Stimulated activated memory B cell treated with anti-CD40 and anti-IgM and Interleukin-4, amounts not matched to agents 10 μg/mL and 1 μg/mL and 100 μg/mL, for 72 hours (primary cell): ENCODE measurements at regions not wholly inside any gene's neighbourhood (a gene's known extent, or its start where the extent isn't known, plus 50 kb on each side); places are given as distances from the start of the nearest gene placed in this dataset.
"Not testable (repeated sequence)": the region's sequence is repeated elsewhere in the genome, so short reads cannot be mapped to it uniquely, and the experiment has no call there.

Source experiments
- ATAC-seq: fragments of 150-1000 bp; cut with Tn5 transposase; 2 replicates; pipeline ENCODE4 v1.10.0; 2021
- H3K27ac Mint-ChIP-seq: one replicate; pipeline ENCODE4 v1.8.0; 2022; ENCODE audit warnings: mild to moderate bottlenecking, mixed read lengths
- H3K27me3 Mint-ChIP-seq: one replicate; pipeline ENCODE4 v1.8.0; 2022; ENCODE audit warnings: mixed read lengths
- H3K36me3 Mint-ChIP-seq: one replicate; pipeline ENCODE4 v1.8.0; 2022; ENCODE audit warnings: mixed read lengths
- H3K4me1 Mint-ChIP-seq: one replicate; pipeline ENCODE4 v1.8.0; 2022; ENCODE audit warnings: mixed read lengths
- H3K4me3 Mint-ChIP-seq: one replicate; pipeline ENCODE4 v1.8.0; 2022; ENCODE audit warnings: mild to moderate bottlenecking, moderate library complexity, mixed read lengths
- H3K9me3 Mint-ChIP-seq: one replicate; pipeline ENCODE4 v1.8.0; 2022; ENCODE audit warnings: mixed read lengths

GRCh38 chr6:75031102-75031501, 174.8 kb downstream of the COL12A1 start:
- H3K27ac Mint-ChIP-seq, H3K36me3 Mint-ChIP-seq, ATAC-seq, H3K4me1 Mint-ChIP-seq, H3K27me3 Mint-ChIP-seq, H3K4me3 Mint-ChIP-seq, H3K9me3 Mint-ChIP-seq: not testable (repeated sequence)

DNA sequence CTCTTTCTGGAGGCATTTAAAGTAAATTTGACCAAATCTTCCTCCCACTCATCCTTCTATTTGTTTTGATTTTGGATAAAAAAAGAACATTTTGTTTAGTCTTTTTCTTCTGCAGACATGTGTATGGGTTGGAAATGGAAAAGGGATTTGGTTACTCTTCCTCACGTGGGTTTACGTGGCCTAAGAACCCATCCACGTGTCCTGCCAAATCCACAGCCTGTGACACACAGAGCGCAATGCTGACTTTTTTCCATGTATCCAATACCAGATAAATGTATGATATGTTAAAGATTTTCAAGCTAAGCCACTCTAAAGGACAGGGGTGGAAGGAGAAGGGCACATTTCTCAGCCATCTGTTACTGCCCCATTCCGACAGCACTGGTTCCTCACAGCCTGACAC, 176.5 kb downstream of the COL12A1 start:
- Mint-ChIP-seq H3K9me3 (peaks cover 4% of the 10 kb centered on the region), H3K27me3 (no peaks in the 10 kb centered on the region), H3K27ac (no peak overlapping the region), H3K36me3 (no peaks in the 10 kb centered on the region), H3K4me3 (no peak overlapping the region), H3K4me1 (no peaks in the 10 kb centered on the region)
- ATAC-seq = no peak

- ATAC-seq = no peak
- no peak overlapping the region for H3K27ac Mint-ChIP-seq
- no peaks in the 10 kb centered on the region for H3K9me3 Mint-ChIP-seq
- no peak overlapping the region for H3K4me3 Mint-ChIP-seq
- H3K27me3 Mint-ChIP-seq = no peaks in the 10 kb centered on the region
- H3K36me3 Mint-ChIP-seq = no peaks in the 10 kb centered on the region
- H3K4me1 Mint-ChIP-seq = no peaks in the 10 kb centered on the region
These were observed 180.5 kb downstream of the COL12A1 start for GRCh38 chr6:75025371-75025770.

DNA sequence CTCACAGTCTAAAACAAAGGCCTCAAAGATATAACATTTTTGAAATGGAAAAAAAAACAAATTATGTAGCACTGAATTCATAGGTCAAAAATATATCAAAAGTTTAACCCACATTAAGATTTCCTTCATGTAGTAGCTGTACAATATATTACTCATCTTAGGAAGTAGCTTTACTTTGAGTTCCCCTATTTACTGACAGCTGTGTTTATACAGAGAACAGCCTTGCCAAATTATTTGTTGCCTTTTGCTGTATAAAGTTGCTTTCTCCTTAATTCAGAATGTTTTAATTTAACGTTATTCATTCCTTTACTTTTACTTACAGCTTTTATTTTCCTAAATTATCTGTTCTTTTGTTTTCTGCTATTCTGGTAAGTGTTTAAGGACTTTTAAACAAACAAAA, 181.0 kb downstream of the COL12A1 start:
- H3K9me3 Mint-ChIP-seq = no peaks in the 10 kb centered on the region
- no peak overlapping the region for H3K27ac Mint-ChIP-seq
- no peaks in the 10 kb centered on the region for H3K27me3 Mint-ChIP-seq
- no peaks in the 10 kb centered on the region for H3K36me3 Mint-ChIP-seq
- no peak for ATAC-seq
- no peaks in the 10 kb centered on the region for H3K4me1 Mint-ChIP-seq
- H3K4me3 Mint-ChIP-seq = no peak overlapping the region

DNA sequence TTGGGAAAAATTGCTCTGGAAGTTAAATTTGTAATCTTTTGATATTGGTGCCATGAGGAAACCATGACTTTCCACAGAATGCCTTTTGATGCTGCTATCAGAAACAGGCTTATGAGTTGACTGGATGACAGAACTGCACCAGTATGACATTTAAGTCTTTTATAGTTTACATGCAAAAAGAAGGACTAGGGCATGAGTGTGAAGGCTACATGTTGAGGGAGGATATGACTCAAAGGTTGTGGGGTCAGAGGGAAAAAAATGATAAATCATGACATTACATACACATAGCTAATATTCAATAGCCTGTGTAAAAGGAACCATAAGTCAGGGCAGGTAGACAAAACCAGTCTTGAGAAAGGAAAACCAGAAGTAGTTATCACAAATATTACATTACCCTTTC, 182.2 kb downstream of the COL12A1 start:
- Mint-ChIP-seq H3K4me3 (no peak overlapping the region), H3K36me3 (no peaks in the 10 kb centered on the region), H3K9me3 (peaks cover 3% of the 10 kb centered on the region), H3K27ac (no peak overlapping the region), H3K4me1 (no peaks in the 10 kb centered on the region), H3K27me3 (no peaks in the 10 kb centered on the region)
- no peak for ATAC-seq

- no peak for ATAC-seq
- Mint-ChIP-seq H3K36me3 (no peaks in the 10 kb centered on the region), H3K4me3 (no peak overlapping the region), H3K27ac (no peak overlapping the region), H3K27me3 (no peaks in the 10 kb centered on the region), H3K4me1 (no peaks in the 10 kb centered on the region), H3K9me3 (peaks cover 5% of the 10 kb centered on the region)
These were observed 184.9 kb downstream of the COL12A1 start for GRCh38 chr6:75020971-75021370.

- Mint-ChIP-seq H3K4me3 (no peak overlapping the region), H3K4me1 (no peaks in the 10 kb centered on the region), H3K9me3 (peaks cover 5% of the 10 kb centered on the region), H3K27me3 (no peaks in the 10 kb centered on the region), H3K27ac (no peak overlapping the region), H3K36me3 (no peaks in the 10 kb centered on the region)
- ATAC-seq = no peak
These were observed 185.5 kb downstream of the COL12A1 start for GRCh38 chr6:75020376-75020775.

DNA sequence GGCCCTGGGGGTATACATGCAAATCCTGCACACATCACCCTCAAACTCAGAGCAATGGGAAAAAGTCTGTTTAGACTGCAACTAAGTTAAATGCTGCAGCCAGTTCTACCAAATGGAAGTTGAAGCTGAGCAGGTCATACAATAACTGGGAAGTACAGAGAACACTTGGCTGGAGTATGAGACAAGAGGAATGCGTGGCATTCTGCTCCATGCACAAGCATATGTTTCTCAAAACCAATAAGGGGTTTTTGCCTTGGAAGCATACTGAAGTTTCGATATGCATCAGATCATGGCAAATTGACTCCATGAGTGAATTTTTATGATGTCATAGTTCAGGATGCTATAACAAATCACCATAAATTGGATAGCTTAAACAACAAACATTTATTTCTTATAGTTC, 193.8 kb downstream of the COL12A1 start:
- no peaks in the 10 kb centered on the region for H3K27me3 Mint-ChIP-seq
- peaks cover 15% of the 10 kb centered on the region for H3K9me3 Mint-ChIP-seq
- H3K4me1 Mint-ChIP-seq = no peaks in the 10 kb centered on the region
- ATAC-seq = no peak
- H3K36me3 Mint-ChIP-seq = no peaks in the 10 kb centered on the region
- no peak overlapping the region for H3K27ac Mint-ChIP-seq
- H3K4me3 Mint-ChIP-seq = no peak overlapping the region

DNA sequence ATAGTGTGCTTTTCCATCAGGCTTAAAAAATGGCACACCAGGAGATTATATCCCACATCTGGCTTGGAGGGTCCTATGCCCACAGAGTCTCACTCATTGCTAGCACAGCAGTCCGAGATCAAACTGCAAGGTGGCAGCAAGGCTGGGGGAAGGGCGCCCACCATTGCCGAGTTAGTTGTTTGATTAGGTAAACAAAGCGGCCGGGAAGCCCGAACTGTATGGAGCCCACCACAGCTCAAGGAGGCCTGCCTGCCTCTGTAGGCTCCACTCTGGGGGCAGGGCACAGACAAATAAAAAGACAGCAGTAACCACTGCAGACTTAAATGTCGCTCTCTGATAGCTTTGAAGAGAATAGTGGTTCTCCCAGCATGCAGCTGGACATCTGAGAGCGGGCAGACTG, 201.9 kb downstream of the COL12A1 start:
- not testable (repeated sequence) for H3K4me1 Mint-ChIP-seq, ATAC-seq, H3K4me3 Mint-ChIP-seq, H3K36me3 Mint-ChIP-seq, H3K27ac Mint-ChIP-seq, H3K27me3 Mint-ChIP-seq
- peaks cover 17% of the 10 kb centered on the region for H3K9me3 Mint-ChIP-seq

- H3K4me1 Mint-ChIP-seq = no peaks in the 10 kb centered on the region
- no peak for ATAC-seq
- H3K4me3 Mint-ChIP-seq = no peak overlapping the region
- peaks cover 9% of the 10 kb centered on the region for H3K9me3 Mint-ChIP-seq
- H3K36me3 Mint-ChIP-seq = no peaks in the 10 kb centered on the region
- no peaks in the 10 kb centered on the region for H3K27me3 Mint-ChIP-seq
- no peak overlapping the region for H3K27ac Mint-ChIP-seq
These were observed 208.2 kb downstream of the COL12A1 start for GRCh38 chr6:74997646-74998045.

DNA sequence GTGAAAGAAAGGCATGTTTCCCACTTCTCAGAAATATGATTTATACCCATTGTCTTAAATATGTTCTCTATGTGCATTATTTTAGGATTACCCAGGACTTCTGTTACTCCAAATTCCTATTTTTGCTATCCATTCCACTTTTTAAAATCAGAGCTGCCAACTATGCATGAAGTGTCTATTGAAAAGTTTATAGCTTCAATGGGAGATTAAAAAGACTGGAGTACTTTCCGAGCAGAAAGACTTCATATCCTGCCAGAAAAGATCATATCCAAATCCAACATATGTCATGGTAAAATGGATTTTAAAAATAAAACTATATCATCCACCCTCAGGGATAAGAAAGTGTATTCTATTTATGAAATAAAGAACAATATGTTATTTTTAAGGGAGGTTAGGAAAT, 212.7 kb downstream of the COL12A1 start:
- Mint-ChIP-seq H3K9me3 (peaks cover 9% of the 10 kb centered on the region), H3K4me1 (no peaks in the 10 kb centered on the region), H3K4me3 (no peak overlapping the region), H3K27me3 (no peaks in the 10 kb centered on the region), H3K27ac (no peak overlapping the region), H3K36me3 (no peaks in the 10 kb centered on the region)
- ATAC-seq = no peak

DNA sequence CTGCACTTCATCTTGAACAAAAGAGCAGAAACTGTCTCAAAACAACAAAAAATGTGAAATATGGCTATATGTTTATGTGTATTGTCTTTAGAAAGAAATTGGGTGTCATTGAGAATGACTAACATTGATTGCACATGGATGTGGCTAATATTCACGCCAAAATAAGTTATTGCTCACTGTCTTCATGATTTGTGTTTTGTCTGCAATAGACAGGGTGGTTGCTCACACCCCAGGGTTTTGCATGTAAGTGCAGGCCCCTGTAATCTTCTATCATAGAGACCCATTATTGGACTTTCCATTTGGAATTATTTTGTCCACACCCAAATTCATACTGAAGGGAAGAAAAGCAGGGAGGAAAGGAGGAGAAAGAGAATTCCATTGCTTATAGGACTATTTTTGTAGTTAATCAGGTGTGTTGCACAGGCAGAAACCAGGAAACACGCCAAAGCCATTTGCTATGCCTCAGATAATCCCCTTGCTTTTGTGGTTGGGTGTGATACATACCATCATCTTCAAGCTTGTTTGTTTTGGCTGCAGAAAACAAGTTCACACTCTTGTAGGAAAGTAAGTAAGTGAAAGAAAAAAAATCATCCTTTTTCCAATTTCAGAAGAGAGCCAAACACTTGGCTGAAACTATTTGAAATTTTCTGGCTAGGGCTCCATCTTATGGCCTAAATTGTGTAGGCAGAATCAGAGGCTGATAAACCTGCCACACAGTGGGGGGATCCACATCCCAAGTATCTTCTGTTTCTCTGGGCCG, 214.1 kb downstream of the COL12A1 start:
- no peaks in the 10 kb centered on the region for H3K4me1 Mint-ChIP-seq

DNA sequence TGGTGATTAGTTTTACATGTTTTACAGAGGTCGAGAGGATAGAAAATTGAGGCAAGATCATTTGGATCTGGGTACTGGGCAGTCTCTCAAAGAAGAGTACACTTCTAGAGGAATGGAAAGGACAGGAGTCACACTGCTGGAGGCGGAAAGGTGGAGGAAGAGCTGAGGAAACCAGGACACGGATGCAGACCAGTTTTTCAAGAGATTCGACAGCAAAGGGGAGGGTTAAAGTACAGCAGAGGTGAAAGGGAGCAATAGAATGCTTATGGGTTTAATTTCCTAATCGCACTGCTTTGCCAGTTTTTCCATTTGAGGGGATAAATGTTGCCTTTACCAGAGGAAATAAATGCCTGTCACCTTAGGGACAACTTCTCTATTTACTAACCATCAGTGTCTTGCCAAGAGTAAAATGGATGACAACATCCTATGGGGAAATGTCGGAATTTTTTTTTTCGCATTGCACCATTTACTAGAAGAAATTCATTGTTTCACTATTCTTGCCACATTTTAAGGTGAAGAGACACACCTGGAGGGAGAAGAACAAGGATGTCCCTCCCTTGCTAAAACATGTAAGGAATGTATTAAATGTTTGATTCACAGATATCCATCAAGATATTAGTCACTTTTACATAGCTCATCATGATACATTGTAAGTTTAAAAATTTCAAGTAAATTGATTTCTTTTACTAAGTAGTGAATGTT, 226.6 kb downstream of the COL12A1 start:
- no peak overlapping the region for H3K4me3 Mint-ChIP-seq
- no peaks in the 10 kb centered on the region for H3K36me3 Mint-ChIP-seq
- no peak for ATAC-seq
- H3K27ac Mint-ChIP-seq = no peak overlapping the region
- H3K4me1 Mint-ChIP-seq = no peaks in the 10 kb centered on the region
- H3K27me3 Mint-ChIP-seq = no peaks in the 10 kb centered on the region
- H3K9me3 Mint-ChIP-seq = peaks cover 5% of the 10 kb centered on the region

More for the DNA sequence above, 214.1 kb downstream of the COL12A1 start:
- ATAC-seq = no peak
- H3K4me3 Mint-ChIP-seq = no peak overlapping the region
- H3K27ac Mint-ChIP-seq = no peak overlapping the region
- no peaks in the 10 kb centered on the region for H3K27me3 Mint-ChIP-seq
- H3K36me3 Mint-ChIP-seq = no peaks in the 10 kb centered on the region
- H3K9me3 Mint-ChIP-seq = peaks cover 11% of the 10 kb centered on the region

DNA sequence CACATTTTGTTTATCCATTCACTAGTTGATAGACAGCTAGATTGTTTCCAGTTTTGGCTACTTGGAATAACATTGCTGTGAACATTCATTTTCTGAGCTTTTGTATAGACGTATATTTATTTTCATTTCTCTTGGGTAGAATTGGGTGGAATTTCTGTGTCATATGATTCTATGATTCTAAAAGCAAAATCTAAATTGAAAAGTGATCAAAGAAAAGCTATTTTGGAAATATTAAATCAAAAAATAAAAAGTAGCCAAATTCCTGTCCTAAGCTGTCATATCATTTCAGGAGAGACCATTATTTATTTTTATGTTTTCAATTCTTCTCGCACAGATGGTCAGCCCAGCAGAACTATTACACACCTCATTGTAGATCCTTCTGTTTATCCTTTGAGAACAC, 229.2 kb downstream of the COL12A1 start:
- H3K27me3 Mint-ChIP-seq = no peaks in the 10 kb centered on the region

GRCh38 chr6:74976026-74976425, 229.8 kb downstream of the COL12A1 start:
- Mint-ChIP-seq H3K9me3 (peaks cover 5% of the 10 kb centered on the region), H3K36me3 (no peaks in the 10 kb centered on the region), H3K27me3 (no peaks in the 10 kb centered on the region), H3K4me1 (no peaks in the 10 kb centered on the region), H3K27ac (no peak overlapping the region), H3K4me3 (no peak overlapping the region)
- no peak for ATAC-seq

More for the DNA sequence above, 229.2 kb downstream of the COL12A1 start:
- H3K9me3 Mint-ChIP-seq = peaks cover 5% of the 10 kb centered on the region
- H3K36me3 Mint-ChIP-seq = no peaks in the 10 kb centered on the region
- ATAC-seq = no peak
- H3K4me3 Mint-ChIP-seq = no peak overlapping the region
- H3K4me1 Mint-ChIP-seq = no peaks in the 10 kb centered on the region
- no peak overlapping the region for H3K27ac Mint-ChIP-seq

DNA sequence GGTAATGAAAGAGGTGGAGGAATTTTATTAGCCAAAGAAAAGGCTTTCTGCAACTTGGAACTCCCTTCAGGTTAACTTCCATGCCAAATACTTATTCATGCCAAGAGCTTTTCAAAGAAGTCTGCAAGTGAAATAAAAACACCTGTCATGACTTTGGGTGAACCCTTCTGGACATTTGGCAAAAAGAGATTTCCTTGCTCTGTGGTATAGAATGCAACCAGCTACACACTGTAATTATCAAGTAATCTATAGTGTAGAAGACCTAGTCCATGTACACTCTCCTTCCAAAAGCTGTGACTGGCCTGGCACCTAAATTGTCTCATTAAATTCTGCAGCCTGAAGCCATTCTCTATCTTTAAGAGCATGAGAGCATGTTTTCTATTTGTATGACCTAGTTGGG, 232.3 kb downstream of the COL12A1 start:
- H3K4me1 Mint-ChIP-seq = no peaks in the 10 kb centered on the region
- H3K27ac Mint-ChIP-seq = no peak overlapping the region
- no peaks in the 10 kb centered on the region for H3K27me3 Mint-ChIP-seq
- H3K36me3 Mint-ChIP-seq = no peaks in the 10 kb centered on the region
- H3K4me3 Mint-ChIP-seq = no peak overlapping the region
- ATAC-seq = no peak
- peaks cover 5% of the 10 kb centered on the region for H3K9me3 Mint-ChIP-seq
